Endodermal cell (in vitro differentiated cells): ENCODE measurements at regions not wholly inside any gene's neighbourhood (a gene's known extent, or its start where the extent isn't known, plus 50 kb on each side); places are given as distances from the start of the nearest gene placed in this dataset.
"Not testable (repeated sequence)": the region's sequence is repeated elsewhere in the genome, so short reads cannot be mapped to it uniquely, and the experiment has no call there.

ENCODE experiments used
- DNase-seq: peaks from one replicate; pipeline ENCODE4 v3.0.0-alpha.2; 2017
- H3K27ac ChIP-seq: 2 replicates; pipeline ENCODE4 v1.5.1; 2013; ENCODE audit warnings: mild to moderate bottlenecking, low read depth, low read length, moderate library complexity
- H3K27me3 ChIP-seq: 2 replicates; pipeline ENCODE4 v1.6.1; 2013; ENCODE audit warnings: mild to moderate bottlenecking, low read length, moderate library complexity; ENCODE audit not compliant: insufficient read depth, control insufficient read depth, poor library complexity, severe bottlenecking
- H3K36me3 ChIP-seq: 2 replicates; pipeline ENCODE4 v1.7.0; 2013; ENCODE audit warnings: mild to moderate bottlenecking, low read length, moderate library complexity; ENCODE audit not compliant: control insufficient read depth, insufficient read depth
- H3K4me1 ChIP-seq: one replicate; pipeline ENCODE4 v1.7.0; 2013; ENCODE audit warnings: low read length; ENCODE audit not compliant: control insufficient read depth, insufficient read depth
- H3K4me3 ChIP-seq: 2 replicates; pipeline ENCODE4 v1.5.1; 2013; ENCODE audit warnings: mild to moderate bottlenecking, low read length, moderate library complexity
- H3K9ac ChIP-seq: 2 replicates; pipeline ENCODE4 v1.6.1; 2013; ENCODE audit warnings: mild to moderate bottlenecking, low read length, moderate library complexity; ENCODE audit not compliant: poor library complexity, severe bottlenecking; ENCODE audit errors: extremely low read depth
- H3K9me3 ChIP-seq: 2 replicates; pipeline ENCODE4 v1.6.1; 2013; ENCODE audit warnings: mild to moderate bottlenecking, low read length, moderate library complexity; ENCODE audit not compliant: control insufficient read depth
- H3K27ac Mint-ChIP-seq: 2 replicates; pipeline ENCODE4 v1.8.0; 2020; ENCODE audit warnings: mixed read lengths
- H3K27me3 Mint-ChIP-seq: 2 replicates; pipeline ENCODE4 v1.8.0; 2021; ENCODE audit warnings: mild to moderate bottlenecking, mixed read lengths; ENCODE audit not compliant: insufficient read depth
- H3K36me3 Mint-ChIP-seq: 2 replicates; pipeline ENCODE4 v1.8.0; 2020; ENCODE audit warnings: low read depth, mixed read lengths
- H3K4me1 Mint-ChIP-seq: 2 replicates; pipeline ENCODE4 v1.8.0; 2020; ENCODE audit warnings: mixed read lengths
- H3K4me3 Mint-ChIP-seq: 2 replicates; pipeline ENCODE4 v1.8.0; 2020; ENCODE audit warnings: mild to moderate bottlenecking, moderate library complexity, mixed read lengths
- H3K9me3 Mint-ChIP-seq: 2 replicates; pipeline ENCODE4 v1.8.0; 2020; ENCODE audit warnings: mild to moderate bottlenecking, mixed read lengths
- WGBS, 2 experiments: methylation state at CpG; one replicate each; pipeline versions ENCODE4 v1.1.5 to v1.1.7; 2013; ENCODE audit warnings: missing lambda C conversion rate in 2 of 2, mixed read lengths in 1 of 2; ENCODE audit not compliant: insufficient coverage in 1 of 2, insufficient read length in 1 of 2; 5-methylcytosine and 5-hydroxymethylcytosine counted together
- TF ChIP-seq, protein P1 (sequence below): fragments of 200-600 bp; sonication (generic); conservative IDR thresholded peaks from 2 replicates; pipeline ENCODE4 v1.5.0; 2021; ENCODE audit warnings: antibody characterized with exemption, mild to moderate bottlenecking

DNA sequence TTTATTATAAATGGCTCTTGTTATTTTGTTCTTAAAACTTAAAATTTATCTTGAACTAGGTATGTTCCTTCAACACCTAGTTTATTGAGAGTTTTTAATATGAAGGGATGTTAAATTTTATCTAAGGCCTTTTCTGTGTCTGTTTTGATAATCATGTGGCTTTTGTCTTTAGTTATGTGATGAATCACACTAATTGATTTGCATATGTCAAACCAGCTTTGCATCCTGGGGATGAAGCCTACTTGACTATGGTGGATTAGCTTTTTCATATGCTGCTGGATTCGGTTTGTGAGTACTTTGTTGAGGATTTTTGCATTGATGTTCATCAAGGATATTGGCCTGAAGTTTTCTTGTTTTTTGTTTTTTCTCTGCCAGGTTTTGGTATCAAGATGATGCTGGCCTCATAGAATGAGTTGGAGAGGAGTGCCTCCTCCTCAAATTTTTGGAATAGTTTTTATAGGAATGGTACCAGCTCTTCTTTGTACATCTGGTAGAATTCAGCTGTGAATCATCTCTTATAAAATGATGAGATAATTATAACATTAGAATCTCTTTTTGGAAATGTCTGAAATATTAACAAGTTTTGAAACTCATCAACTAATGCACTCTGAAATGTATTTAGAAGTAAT lies 78.7 kb upstream of the AGR3 start:
- Mint-ChIP-seq H3K4me1 (peaks cover 9% of the 10 kb centered on the region), H3K27me3 (no peaks in the 10 kb centered on the region), H3K9me3 (peaks cover 19% of the 10 kb centered on the region), H3K4me3 (no peak overlapping the region), H3K27ac (no peak overlapping the region), H3K36me3 (no peaks in the 10 kb centered on the region)
- Histone ChIP-seq H3K9me3 (peaks cover 9% of the 10 kb centered on the region), H3K4me1 (peaks cover 5% of the 10 kb centered on the region), H3K27ac (no peak overlapping the region), H3K4me3 (no peak overlapping the region), H3K27me3 (no peaks in the 10 kb centered on the region), H3K9ac (no peak overlapping the region), H3K36me3 (no peaks in the 10 kb centered on the region)
- no peak for DNase-seq
- TF ChIP-seq, protein P1, sequence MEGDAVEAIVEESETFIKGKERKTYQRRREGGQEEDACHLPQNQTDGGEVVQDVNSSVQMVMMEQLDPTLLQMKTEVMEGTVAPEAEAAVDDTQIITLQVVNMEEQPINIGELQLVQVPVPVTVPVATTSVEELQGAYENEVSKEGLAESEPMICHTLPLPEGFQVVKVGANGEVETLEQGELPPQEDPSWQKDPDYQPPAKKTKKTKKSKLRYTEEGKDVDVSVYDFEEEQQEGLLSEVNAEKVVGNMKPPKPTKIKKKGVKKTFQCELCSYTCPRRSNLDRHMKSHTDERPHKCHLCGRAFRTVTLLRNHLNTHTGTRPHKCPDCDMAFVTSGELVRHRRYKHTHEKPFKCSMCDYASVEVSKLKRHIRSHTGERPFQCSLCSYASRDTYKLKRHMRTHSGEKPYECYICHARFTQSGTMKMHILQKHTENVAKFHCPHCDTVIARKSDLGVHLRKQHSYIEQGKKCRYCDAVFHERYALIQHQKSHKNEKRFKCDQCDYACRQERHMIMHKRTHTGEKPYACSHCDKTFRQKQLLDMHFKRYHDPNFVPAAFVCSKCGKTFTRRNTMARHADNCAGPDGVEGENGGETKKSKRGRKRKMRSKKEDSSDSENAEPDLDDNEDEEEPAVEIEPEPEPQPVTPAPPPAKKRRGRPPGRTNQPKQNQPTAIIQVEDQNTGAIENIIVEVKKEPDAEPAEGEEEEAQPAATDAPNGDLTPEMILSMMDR, result no peak
- 87% methylated on average over 1 of the region's 1 CpG; no CpG with 5 or more reads in 1 of the 2 experiments for WGBS, 2 experiments

GRCh38 chr7:16961641-16962040 lies 79.9 kb upstream of the AGR3 start:
- H3K9ac ChIP-seq, result no peak overlapping the region
- TF ChIP-seq, protein P1, result no peak
- no peaks in the 10 kb centered on the region for H3K27me3 Mint-ChIP-seq
- H3K4me1 ChIP-seq, result peaks cover 5% of the 10 kb centered on the region
- no peak overlapping the region for H3K27ac Mint-ChIP-seq
- H3K36me3 ChIP-seq, result no peaks in the 10 kb centered on the region
- H3K4me3 Mint-ChIP-seq, result no peak overlapping the region
- no peak overlapping the region for H3K27ac ChIP-seq
- 92 to 100% methylated on average over 1 to 2 of the region's 2 CpGs for whole genome bisulfite sequencing, 2 experiments
- H3K9me3 Mint-ChIP-seq, result peaks cover 22% of the 10 kb centered on the region
- no peak for DNase-seq
- no peak overlapping the region for H3K4me3 ChIP-seq
- H3K9me3 ChIP-seq, result peaks cover 12% of the 10 kb centered on the region
- H3K36me3 Mint-ChIP-seq, result no peaks in the 10 kb centered on the region
- H3K4me1 Mint-ChIP-seq, result peaks cover 9% of the 10 kb centered on the region
- no peaks in the 10 kb centered on the region for H3K27me3 ChIP-seq

- TF ChIP-seq, protein P1, result no peak
- no peaks in the 10 kb centered on the region for H3K27me3 ChIP-seq
- peak overlapping the region; percentile 22 for H3K4me3 ChIP-seq
- H3K27ac Mint-ChIP-seq, result no peak overlapping the region
- H3K36me3 Mint-ChIP-seq, result no peaks in the 10 kb centered on the region
- H3K9me3 Mint-ChIP-seq, result peaks cover 19% of the 10 kb centered on the region
- peaks cover 12% of the 10 kb centered on the region for H3K9me3 ChIP-seq
- no peak overlapping the region for H3K4me3 Mint-ChIP-seq
- peaks cover 9% of the 10 kb centered on the region for H3K4me1 Mint-ChIP-seq
- no peak for DNase-seq
- H3K36me3 ChIP-seq, result no peaks in the 10 kb centered on the region
- 84 to 86% methylated on average over 4 to 5 of the region's 5 CpGs for WGBS, 2 experiments
- no peak overlapping the region for H3K9ac ChIP-seq
- H3K27ac ChIP-seq, result no peak overlapping the region
- H3K4me1 ChIP-seq, result peaks cover 5% of the 10 kb centered on the region
- no peaks in the 10 kb centered on the region for H3K27me3 Mint-ChIP-seq
Measured at GRCh38 chr7:16963044-16963443, 81.3 kb upstream of the AGR3 start.

DNA sequence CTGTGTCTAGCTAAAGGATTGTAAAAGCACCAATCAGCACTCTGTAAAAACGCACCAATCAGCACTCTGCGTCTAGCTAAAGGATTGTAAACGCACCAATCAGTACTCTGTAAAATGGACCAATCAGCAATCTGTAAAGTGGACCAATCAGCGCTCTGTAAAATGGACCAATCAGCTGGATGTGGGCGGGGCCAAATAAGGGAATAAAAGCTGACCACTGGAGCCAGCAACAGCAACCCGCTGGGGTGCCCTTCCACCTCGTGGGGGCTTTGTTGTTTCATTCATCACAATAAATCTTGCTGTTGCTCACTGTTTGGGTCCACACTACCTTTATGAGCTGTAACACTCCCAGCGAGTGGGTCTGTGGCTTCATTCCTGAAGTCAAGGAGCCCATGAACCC lies 83.9 kb upstream of the AGR3 start:
- H3K9me3 ChIP-seq, H3K36me3 ChIP-seq, H3K4me1 ChIP-seq, H3K27me3 ChIP-seq, H3K27ac Mint-ChIP-seq, H3K27ac ChIP-seq, H3K36me3 Mint-ChIP-seq, H3K27me3 Mint-ChIP-seq, DNase-seq, H3K4me3 ChIP-seq, H3K4me3 Mint-ChIP-seq, H3K9ac ChIP-seq, H3K9me3 Mint-ChIP-seq: not testable (repeated sequence)
- 91 to 93% methylated on average over 8 of the region's 8 CpGs for WGBS, 2 experiments
- peaks cover 10% of the 10 kb centered on the region for H3K4me1 Mint-ChIP-seq
